ENCODE measurements at regions not wholly inside any gene's neighbourhood (a gene's known extent, or its start where the extent isn't known, plus 50 kb on each side); places are given as distances from the start of the nearest gene placed in this dataset.

GRCh38 chr2:65985986-65986385 is 448.9 kb upstream of the MEIS1 start:
- no peaks in the 10 kb centered on the region for H3K36me3 ChIP-seq (replicated peaks in 1 of 2; ENCODE audit: control insufficient read depth in 1 of 2, insufficient read depth in 2 of 2, low read length in 1 of 2)
- H3K4me3 ChIP-seq (ENCODE audit: low read depth in 2 of 2, low read length in 1 of 2): no peak overlapping the region
- ChIA-PET POLR2A (no interaction called here), CTCF (interaction anchor here (1.1 to 1.3 kb wide), 2 partner anchors 9 to 11 kb away, joined by 3 read pairs; no protein-coding TSS in a partner anchor)
- no peaks in the 10 kb centered on the region for H3F3A ChIP-seq (replicated peaks; ENCODE audit: insufficient read depth)
- no peak overlapping the region for H2AFZ ChIP-seq (ENCODE audit: low read depth)
- H3K4me1 ChIP-seq (ENCODE audit: control insufficient read depth in 1 of 2, insufficient read depth in 2 of 2, low read depth in 1 of 2, low read length in 1 of 2): no peaks in the 10 kb centered on the region
- no peak overlapping the region for H3K4me2 ChIP-seq
- DNase-seq: no peak
- no peaks in the 10 kb centered on the region for H3K9me3 ChIP-seq
- no peak overlapping the region for H3K9ac ChIP-seq
- TF ChIP-seq IRF3 (IDR thresholded peaks at IDR 0.05; ENCODE audit: low read depth, low read length): no peak
- TF ChIP-seq NRF1 (IDR thresholded peaks at IDR 0.05; ENCODE audit: low read depth, low read length): no peak
- TF ChIP-seq TEAD4 (IDR thresholded peaks at IDR 0.05; ENCODE audit: borderline replicate concordance, insufficient read depth): no peak
- TF ChIP-seq EZH2phosphoT487 (IDR thresholded peaks at IDR 0.05; ENCODE audit: borderline replicate concordance, low read depth): no peak
- TF ChIP-seq CHD2 (IDR thresholded peaks at IDR 0.05; ENCODE audit: low read length, partially characterized antibody): no peak
- no peak for TF ChIP-seq FOXM1 (IDR thresholded peaks at IDR 0.05; ENCODE audit: low read depth)
- TF ChIP-seq SIN3A (IDR thresholded peaks at IDR 0.05; ENCODE audit: borderline replicate concordance, low read depth, low read length): no peak
- no peak for TF ChIP-seq RCOR1 (IDR thresholded peaks at IDR 0.05; ENCODE audit: low read length)
- no peak for TF ChIP-seq RFX5 (IDR thresholded peaks at IDR 0.05; ENCODE audit: low read length)
- no peaks in the 10 kb centered on the region for H3K27me3 ChIP-seq (ENCODE audit: insufficient read depth)
- no peaks in the 10 kb centered on the region for H3K9me2 ChIP-seq
- no peak overlapping the region for H3K27ac ChIP-seq (ENCODE audit: low read depth in 2 of 2, low read length in 1 of 2)
- no peaks in the 10 kb centered on the region for H4K20me1 ChIP-seq (ENCODE audit: insufficient read depth)
- H3K79me2 ChIP-seq (ENCODE audit: insufficient read depth): no peaks in the 10 kb centered on the region

- Histone ChIP-seq H3F3A (replicated peaks; ENCODE audit: insufficient read depth) (no peaks in the 10 kb centered on the region), H3K9me3 (no peaks in the 10 kb centered on the region), H3K27ac (ENCODE audit: low read depth in 2 of 2, low read length in 1 of 2) (no peak overlapping the region), H3K4me3 (ENCODE audit: low read depth in 2 of 2, low read length in 1 of 2) (no peak overlapping the region), H3K36me3 (replicated peaks in 1 of 2; ENCODE audit: control insufficient read depth in 1 of 2, insufficient read depth in 2 of 2, low read length in 1 of 2) (no peaks in the 10 kb centered on the region), H3K9ac (no peak overlapping the region), H3K79me2 (ENCODE audit: insufficient read depth) (no peaks in the 10 kb centered on the region), H3K9me2 (no peaks in the 10 kb centered on the region), H2AFZ (ENCODE audit: low read depth) (no peak overlapping the region), H3K4me1 (ENCODE audit: control insufficient read depth in 1 of 2, insufficient read depth in 2 of 2, low read depth in 1 of 2, low read length in 1 of 2) (no peaks in the 10 kb centered on the region), H3K27me3 (ENCODE audit: insufficient read depth) (no peaks in the 10 kb centered on the region), H4K20me1 (ENCODE audit: insufficient read depth) (no peaks in the 10 kb centered on the region), H3K4me2 (no peak overlapping the region)
- TF ChIP-seq CTCF (IDR thresholded peaks at IDR 0.05) (no peak), MEF2A (IDR thresholded peaks at IDR 0.05; ENCODE audit: borderline replicate concordance, low read depth) (no peak), CHD2 (IDR thresholded peaks at IDR 0.05; ENCODE audit: low read length, partially characterized antibody) (no peak), YY1 (IDR thresholded peaks at IDR 0.05; ENCODE audit: low read depth) (no peak), FOSL2 (IDR thresholded peaks at IDR 0.05; ENCODE audit: borderline replicate concordance, low read depth) (no peak), FOXJ3 (CRISPR knock-in tag; IDR thresholded peaks at IDR 0.05) (no peak), NFIC (IDR thresholded peaks at IDR 0.05; ENCODE audit: borderline replicate concordance) (no peak), EP300 (IDR thresholded peaks at IDR 0.05; ENCODE audit: borderline replicate concordance in 1 of 2, low read depth in 1 of 2, low read length in 1 of 2) (no peak), GABPA (IDR thresholded peaks at IDR 0.05; ENCODE audit: low read depth) (no peak)
- ChIA-PET CTCF (interaction anchor here (1.5 kb wide), 1 partner anchor 19 kb away, joined by 4 read pairs; no protein-coding TSS in a partner anchor), POLR2A (no interaction called here)
- no peak for DNase-seq
- 21% methylated on average over 1 of the region's 1 CpG for WGBS (ENCODE audit: low lambda C conversion rate)
Measured at GRCh38 chr2:65980531-65980930, 454.4 kb upstream of the MEIS1 start.
